ENCODE measurements at regions not wholly inside any gene's neighbourhood (a gene's known extent, or its start where the extent isn't known, plus 50 kb on each side); places are given as distances from the start of the nearest gene placed in this dataset.

DNA sequence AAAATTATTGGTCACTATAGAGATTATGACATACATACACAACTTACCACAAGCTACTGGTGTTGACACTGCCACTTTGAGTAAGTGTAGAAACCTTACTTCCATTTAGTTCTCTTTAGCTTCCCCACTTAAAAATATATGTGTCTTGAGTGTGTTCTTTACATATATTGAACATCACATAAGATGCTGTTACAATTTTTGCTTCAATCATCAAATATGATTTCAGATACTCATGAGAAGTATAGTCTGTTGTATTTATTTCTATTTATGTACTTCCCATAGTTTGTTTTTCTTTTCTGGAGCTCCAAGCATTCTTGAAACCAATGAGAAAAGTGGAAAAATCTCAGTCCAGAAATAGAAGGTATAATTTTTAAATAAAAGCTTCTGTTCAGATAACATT is 102.7 kb upstream of the SDK1 start:
- no peaks in the 10 kb centered on the region for H3K79me2 ChIP-seq (ENCODE audit: control insufficient read depth, low read length)
- TF ChIP-seq EZH2phosphoT487 (IDR thresholded peaks at IDR 0.05; ENCODE audit: borderline replicate concordance, low read length) = no peak
- TF ChIP-seq, protein P1, sequence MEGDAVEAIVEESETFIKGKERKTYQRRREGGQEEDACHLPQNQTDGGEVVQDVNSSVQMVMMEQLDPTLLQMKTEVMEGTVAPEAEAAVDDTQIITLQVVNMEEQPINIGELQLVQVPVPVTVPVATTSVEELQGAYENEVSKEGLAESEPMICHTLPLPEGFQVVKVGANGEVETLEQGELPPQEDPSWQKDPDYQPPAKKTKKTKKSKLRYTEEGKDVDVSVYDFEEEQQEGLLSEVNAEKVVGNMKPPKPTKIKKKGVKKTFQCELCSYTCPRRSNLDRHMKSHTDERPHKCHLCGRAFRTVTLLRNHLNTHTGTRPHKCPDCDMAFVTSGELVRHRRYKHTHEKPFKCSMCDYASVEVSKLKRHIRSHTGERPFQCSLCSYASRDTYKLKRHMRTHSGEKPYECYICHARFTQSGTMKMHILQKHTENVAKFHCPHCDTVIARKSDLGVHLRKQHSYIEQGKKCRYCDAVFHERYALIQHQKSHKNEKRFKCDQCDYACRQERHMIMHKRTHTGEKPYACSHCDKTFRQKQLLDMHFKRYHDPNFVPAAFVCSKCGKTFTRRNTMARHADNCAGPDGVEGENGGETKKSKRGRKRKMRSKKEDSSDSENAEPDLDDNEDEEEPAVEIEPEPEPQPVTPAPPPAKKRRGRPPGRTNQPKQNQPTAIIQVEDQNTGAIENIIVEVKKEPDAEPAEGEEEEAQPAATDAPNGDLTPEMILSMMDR (IDR thresholded peaks at IDR 0.05; ENCODE audit: low read depth, low read length, poor library complexity, severe bottlenecking) = no peak
- H3K9me2 ChIP-seq (replicated peaks; ENCODE audit: control insufficient read depth, low read length) = no peaks in the 10 kb centered on the region
- H3K36me3 ChIP-seq (ENCODE audit: control insufficient read depth, low read length) = no peaks in the 10 kb centered on the region
- H3K27ac ChIP-seq (ENCODE audit: low read depth, low read length) = no peak overlapping the region
- H4K20me1 ChIP-seq (ENCODE audit: control insufficient read depth, insufficient read depth, low read depth, low read length) = no peaks in the 10 kb centered on the region
- H3K9me3 ChIP-seq (ENCODE audit: control insufficient read depth, insufficient read depth, low read length) = no peaks in the 10 kb centered on the region
- H3K27me3 ChIP-seq (ENCODE audit: control insufficient read depth, low read length) = peaks cover 4% of the 10 kb centered on the region
- no peak overlapping the region for H3K4me2 ChIP-seq (ENCODE audit: low read length)
- H3F3A ChIP-seq (ENCODE audit: control insufficient read depth, insufficient read depth) = no peaks in the 10 kb centered on the region
- no peak overlapping the region for H3K4me3 ChIP-seq (ENCODE audit: low read length)
- no peaks in the 10 kb centered on the region for H3K4me1 ChIP-seq (ENCODE audit: control insufficient read depth, low read length)

DNA sequence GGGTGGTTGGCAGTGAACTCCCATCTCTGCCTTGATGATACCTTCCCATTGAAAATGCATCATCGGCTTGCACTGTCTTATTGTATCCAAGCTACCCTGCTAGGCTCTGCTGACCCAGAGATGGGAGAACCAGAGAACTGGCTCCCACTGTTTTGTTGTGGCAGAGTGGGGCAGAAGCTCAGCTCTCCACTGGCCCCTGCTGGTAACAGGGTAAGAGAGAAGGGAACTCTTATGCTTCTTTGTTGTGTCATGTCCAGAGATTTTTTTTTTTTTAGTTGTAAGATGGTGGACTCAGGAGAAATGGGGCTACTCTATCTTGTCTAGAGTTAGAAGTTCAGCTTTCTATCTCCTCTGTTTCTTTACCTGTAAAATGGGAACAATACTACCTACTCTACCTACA is 100.5 kb upstream of the SDK1 start:
- Histone ChIP-seq H3K9me3 (ENCODE audit: control insufficient read depth, insufficient read depth, low read length) (no peaks in the 10 kb centered on the region), H3K36me3 (ENCODE audit: control insufficient read depth, low read length) (no peaks in the 10 kb centered on the region), H3K79me2 (ENCODE audit: control insufficient read depth, low read length) (no peaks in the 10 kb centered on the region), H3K4me3 (ENCODE audit: low read length) (no peak overlapping the region), H3K27ac (ENCODE audit: low read depth, low read length) (no peak overlapping the region), H3K4me2 (ENCODE audit: low read length) (no peak overlapping the region), H3K9me2 (replicated peaks; ENCODE audit: control insufficient read depth, low read length) (no peaks in the 10 kb centered on the region), H3K4me1 (ENCODE audit: control insufficient read depth, low read length) (no peaks in the 10 kb centered on the region), H3K27me3 (ENCODE audit: control insufficient read depth, low read length) (peaks cover 4% of the 10 kb centered on the region), H3F3A (ENCODE audit: control insufficient read depth, insufficient read depth) (no peaks in the 10 kb centered on the region), H4K20me1 (ENCODE audit: control insufficient read depth, insufficient read depth, low read depth, low read length) (no peaks in the 10 kb centered on the region)
- TF ChIP-seq, protein P1 (IDR thresholded peaks at IDR 0.05; ENCODE audit: low read depth, low read length, poor library complexity, severe bottlenecking) = peak; percentile 77
- no peak for TF ChIP-seq EZH2phosphoT487 (IDR thresholded peaks at IDR 0.05; ENCODE audit: borderline replicate concordance, low read length)

DNA sequence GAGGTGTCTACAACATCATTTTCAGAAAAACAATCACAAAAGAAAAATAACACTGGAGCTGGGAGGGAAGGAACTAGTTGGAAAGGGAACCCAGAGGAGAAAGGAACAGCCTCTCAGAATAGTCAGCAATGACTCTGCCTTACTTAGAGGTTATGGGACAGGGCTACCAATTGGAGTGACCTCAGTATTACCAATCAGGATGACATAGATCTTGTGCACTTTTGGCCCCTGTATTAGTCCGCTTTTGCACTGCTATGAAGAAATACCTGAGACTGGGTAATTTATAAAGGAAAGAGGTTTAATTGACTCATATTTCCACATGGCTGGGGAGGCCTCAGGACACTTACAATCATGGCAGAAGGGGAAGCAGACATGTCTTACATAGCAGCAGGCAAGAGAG is 99.7 kb upstream of the SDK1 start:
- no peak overlapping the region for H3K4me2 ChIP-seq (ENCODE audit: low read length)
- H3K9me3 ChIP-seq (ENCODE audit: control insufficient read depth, insufficient read depth, low read length) = no peaks in the 10 kb centered on the region
- no peak overlapping the region for H3K4me3 ChIP-seq (ENCODE audit: low read length)
- no peak overlapping the region for H3K27ac ChIP-seq (ENCODE audit: low read depth, low read length)
- no peaks in the 10 kb centered on the region for H3K9me2 ChIP-seq (replicated peaks; ENCODE audit: control insufficient read depth, low read length)
- H3F3A ChIP-seq (ENCODE audit: control insufficient read depth, insufficient read depth) = no peaks in the 10 kb centered on the region
- H3K79me2 ChIP-seq (ENCODE audit: control insufficient read depth, low read length) = no peaks in the 10 kb centered on the region
- H3K4me1 ChIP-seq (ENCODE audit: control insufficient read depth, low read length) = no peaks in the 10 kb centered on the region
- H3K27me3 ChIP-seq (ENCODE audit: control insufficient read depth, low read length) = peaks cover 4% of the 10 kb centered on the region
- no peaks in the 10 kb centered on the region for H4K20me1 ChIP-seq (ENCODE audit: control insufficient read depth, insufficient read depth, low read depth, low read length)
- no peaks in the 10 kb centered on the region for H3K36me3 ChIP-seq (ENCODE audit: control insufficient read depth, low read length)
- TF ChIP-seq, protein P1 (IDR thresholded peaks at IDR 0.05; ENCODE audit: low read depth, low read length, poor library complexity, severe bottlenecking) = no peak
- no peak for TF ChIP-seq EZH2phosphoT487 (IDR thresholded peaks at IDR 0.05; ENCODE audit: borderline replicate concordance, low read length)
